ENCODE measurements at regions not wholly inside any gene's neighbourhood (a gene's known extent, or its start where the extent isn't known, plus 50 kb on each side); places are given as distances from the start of the nearest gene placed in this dataset.

GRCh38 chr18:28831908-28832307, 655.0 kb upstream of the CDH2 start:
- no peak overlapping the region for H3K27ac ChIP-seq (ENCODE audit: low read length)
- no TSS peak for BruUV-seq (replicated peaks)
- no peak for ATAC-seq

GRCh38 chr18:28831476-28831875, 654.5 kb upstream of the CDH2 start:
- POLR2A ChIA-PET = no interaction called here

More at GRCh38 chr18:28831908-28832307, 655.0 kb upstream of the CDH2 start:
- intact Hi-C loops (cut with micrococcal nuclease; ENCODE audit: unreplicated experiment) = no loop called here
- in situ Hi-C loops (cut with HindIII; ENCODE audit: low pct_unique_long_range_greater_than_20kb, low sequenced_read_pairs) = no loop called here
- no peak overlapping the region for H3K4me3 ChIP-seq (ENCODE audit: low read depth in 2 of 2, low read length in 2 of 2)
- no peaks in the 10 kb centered on the region for H3K9me3 ChIP-seq (ENCODE audit: control insufficient read depth, insufficient read depth, low read depth, low read length)
- no peak for DNase-seq (ENCODE audit: low read depth, low spot score)
- H3K36me3 ChIP-seq (ENCODE audit: control insufficient read depth, insufficient read depth, low read length) = no peaks in the 10 kb centered on the region
- TF ChIP-seq TCF7L2 (IDR thresholded peaks at IDR 0.05; ENCODE audit: low read depth, low read length) = no peak
- no peak for TF ChIP-seq REST (IDR thresholded peaks at IDR 0.05; ENCODE audit: insufficient read depth in 1 of 2, low read depth in 2 of 2, low read length in 1 of 2)
- no peak for TF ChIP-seq SIN3A (IDR thresholded peaks at IDR 0.05; ENCODE audit: borderline replicate concordance, insufficient read depth, low read depth, low read length)
- no peak for TF ChIP-seq CTCF (IDR thresholded peaks at IDR 0.05)
- no peak for TF ChIP-seq POLR2AphosphoS5 (IDR thresholded peaks at IDR 0.05; ENCODE audit: low read depth, low read length)
- ChIA-PET POLR2A (no interaction called here), CTCF (no interaction called here)
- no peaks in the 10 kb centered on the region for H3K4me1 ChIP-seq (ENCODE audit: control insufficient read depth, insufficient read depth, low read length)
- H3K27me3 ChIP-seq (ENCODE audit: control insufficient read depth, insufficient read depth, low read length) = no peaks in the 10 kb centered on the region

More at GRCh38 chr18:28831476-28831875, 654.5 kb upstream of the CDH2 start:
- DNase-seq (ENCODE audit: low read depth, low spot score) (no peak), ATAC-seq (no peak)
- H3K27me3 ChIP-seq (ENCODE audit: control insufficient read depth, insufficient read depth, low read length) = no peaks in the 10 kb centered on the region
- in situ Hi-C loops (cut with HindIII; ENCODE audit: low pct_unique_long_range_greater_than_20kb, low sequenced_read_pairs) = no loop called here
- H3K36me3 ChIP-seq (ENCODE audit: control insufficient read depth, insufficient read depth, low read length) = no peaks in the 10 kb centered on the region
- no peaks in the 10 kb centered on the region for H3K9me3 ChIP-seq (ENCODE audit: control insufficient read depth, insufficient read depth, low read depth, low read length)
- BruUV-seq (replicated peaks) = no TSS peak
- no peak overlapping the region for H3K4me3 ChIP-seq (ENCODE audit: low read depth in 2 of 2, low read length in 2 of 2)
- CTCF ChIA-PET = no interaction called here
- H3K27ac ChIP-seq (ENCODE audit: low read length) = no peak overlapping the region
- TF ChIP-seq REST (IDR thresholded peaks at IDR 0.05; ENCODE audit: insufficient read depth in 1 of 2, low read depth in 2 of 2, low read length in 1 of 2) (no peak), SIN3A (IDR thresholded peaks at IDR 0.05; ENCODE audit: borderline replicate concordance, insufficient read depth, low read depth, low read length) (no peak), CTCF (IDR thresholded peaks at IDR 0.05) (no peak), POLR2AphosphoS5 (IDR thresholded peaks at IDR 0.05; ENCODE audit: low read depth, low read length) (no peak)
- intact Hi-C loops (cut with micrococcal nuclease; ENCODE audit: unreplicated experiment) = no loop called here
- H3K4me1 ChIP-seq (ENCODE audit: control insufficient read depth, insufficient read depth, low read length) = no peaks in the 10 kb centered on the region

Data from Panc1 (cell line).